ENCODE measurements at regions not wholly inside any gene's neighbourhood (a gene's known extent, or its start where the extent isn't known, plus 50 kb on each side); places are given as distances from the start of the nearest gene placed in this dataset.

DNA sequence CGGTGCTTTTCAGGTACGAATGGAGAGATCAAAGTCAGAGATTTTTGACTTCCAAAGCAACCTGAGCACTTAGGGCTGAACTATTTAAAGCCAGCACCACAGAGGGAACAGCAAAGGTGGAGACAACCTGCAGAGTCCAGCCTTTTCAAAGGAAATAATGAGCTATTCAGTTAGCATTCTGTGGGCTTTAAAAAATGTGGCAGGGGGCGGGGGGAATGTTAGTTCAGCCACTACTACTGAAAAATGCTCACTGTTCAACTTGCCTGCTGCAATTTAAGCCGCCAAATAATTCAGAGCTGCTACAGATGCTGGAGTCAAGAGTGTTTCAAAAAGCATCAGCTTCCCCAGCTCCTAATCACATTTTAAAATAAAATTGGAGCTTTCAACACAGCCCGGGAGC, 473.3 kb upstream of the PLXNA2 start:
- no peaks in the 10 kb centered on the region for H3K9me3 ChIP-seq
- no peaks in the 10 kb centered on the region for H3K4me1 ChIP-seq (ENCODE audit: insufficient read depth)
- no peak for DNase-seq
- intact Hi-C loops (cut with DNase I): no loop called here
- TF ChIP-seq EP300 (IDR thresholded peaks at IDR 0.05): no peak
- TF ChIP-seq POLR2A (IDR thresholded peaks at IDR 0.05): no peak
- TF ChIP-seq, protein P1, sequence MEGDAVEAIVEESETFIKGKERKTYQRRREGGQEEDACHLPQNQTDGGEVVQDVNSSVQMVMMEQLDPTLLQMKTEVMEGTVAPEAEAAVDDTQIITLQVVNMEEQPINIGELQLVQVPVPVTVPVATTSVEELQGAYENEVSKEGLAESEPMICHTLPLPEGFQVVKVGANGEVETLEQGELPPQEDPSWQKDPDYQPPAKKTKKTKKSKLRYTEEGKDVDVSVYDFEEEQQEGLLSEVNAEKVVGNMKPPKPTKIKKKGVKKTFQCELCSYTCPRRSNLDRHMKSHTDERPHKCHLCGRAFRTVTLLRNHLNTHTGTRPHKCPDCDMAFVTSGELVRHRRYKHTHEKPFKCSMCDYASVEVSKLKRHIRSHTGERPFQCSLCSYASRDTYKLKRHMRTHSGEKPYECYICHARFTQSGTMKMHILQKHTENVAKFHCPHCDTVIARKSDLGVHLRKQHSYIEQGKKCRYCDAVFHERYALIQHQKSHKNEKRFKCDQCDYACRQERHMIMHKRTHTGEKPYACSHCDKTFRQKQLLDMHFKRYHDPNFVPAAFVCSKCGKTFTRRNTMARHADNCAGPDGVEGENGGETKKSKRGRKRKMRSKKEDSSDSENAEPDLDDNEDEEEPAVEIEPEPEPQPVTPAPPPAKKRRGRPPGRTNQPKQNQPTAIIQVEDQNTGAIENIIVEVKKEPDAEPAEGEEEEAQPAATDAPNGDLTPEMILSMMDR (IDR thresholded peaks at IDR 0.05): no peak
- H3K4me3 ChIP-seq: no peak overlapping the region
- H3K27ac ChIP-seq: no peak overlapping the region
- WGBS, 3 donors: 69 to 73% (median 70%) methylated on average over 5 of the region's 5 CpGs
- H3K27me3 ChIP-seq: no peaks in the 10 kb centered on the region
- H3K36me3 ChIP-seq: no peaks in the 10 kb centered on the region

DNA sequence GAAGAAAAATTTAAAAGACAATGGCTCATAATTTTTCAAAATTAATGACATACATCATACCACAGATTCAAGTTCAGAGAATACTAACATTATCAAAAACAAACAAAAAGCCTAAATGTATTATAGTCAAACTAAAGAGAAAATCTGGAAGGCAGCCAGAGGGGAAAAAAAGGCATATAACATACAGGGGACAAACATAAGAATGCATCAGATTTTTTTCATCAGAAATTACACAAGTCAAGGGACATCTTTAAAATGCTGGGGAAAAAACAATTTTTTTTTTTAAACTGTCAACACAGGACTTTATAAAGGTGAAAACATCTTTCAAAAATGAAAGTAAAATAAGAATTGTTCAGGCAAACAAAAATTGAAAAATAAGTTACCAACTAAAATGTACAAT, 478.4 kb upstream of the PLXNA2 start:
- no peak overlapping the region for H3K4me3 ChIP-seq
- H3K4me1 ChIP-seq (ENCODE audit: insufficient read depth): no peaks in the 10 kb centered on the region
- TF ChIP-seq, protein P1 (IDR thresholded peaks at IDR 0.05): no peak
- TF ChIP-seq EP300 (IDR thresholded peaks at IDR 0.05) (no peak), POLR2A (IDR thresholded peaks at IDR 0.05) (no peak)
- no peak overlapping the region for H3K27ac ChIP-seq
- no peaks in the 10 kb centered on the region for H3K36me3 ChIP-seq
- intact Hi-C loops (cut with DNase I): no loop called here
- DNase-seq: no peak
- no peaks in the 10 kb centered on the region for H3K27me3 ChIP-seq
- H3K9me3 ChIP-seq: no peaks in the 10 kb centered on the region

DNA sequence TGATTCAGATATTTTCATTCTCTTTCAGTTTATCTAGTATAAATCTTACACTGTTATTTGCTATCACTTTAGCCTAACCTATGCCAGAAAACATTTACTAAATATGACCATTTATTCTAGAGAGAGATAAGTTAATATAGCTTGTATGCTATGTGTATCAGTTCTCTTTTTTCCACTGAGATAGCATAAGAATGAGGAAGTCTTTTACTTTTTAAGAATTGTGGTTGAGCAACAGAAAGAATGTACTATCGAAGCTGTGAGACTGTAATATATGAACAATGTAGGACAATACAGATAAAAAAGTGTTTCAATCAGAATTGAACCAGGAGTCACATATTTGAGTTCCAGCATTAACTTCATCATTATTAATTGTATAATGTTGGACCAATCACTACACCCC, 479.9 kb upstream of the PLXNA2 start:
- Histone ChIP-seq H3K4me3 (no peak overlapping the region), H3K27ac (no peak overlapping the region), H3K27me3 (no peaks in the 10 kb centered on the region), H3K9me3 (no peaks in the 10 kb centered on the region), H3K4me1 (ENCODE audit: insufficient read depth) (no peaks in the 10 kb centered on the region), H3K36me3 (no peaks in the 10 kb centered on the region)
- intact Hi-C loops (cut with DNase I): no loop called here
- no peak for TF ChIP-seq POLR2A (IDR thresholded peaks at IDR 0.05)
- TF ChIP-seq EP300 (IDR thresholded peaks at IDR 0.05): no peak
- TF ChIP-seq, protein P1 (IDR thresholded peaks at IDR 0.05): no peak
- WGBS, 3 donors: 68 to 85% (median 80%) methylated on average over 1 of the region's 1 CpG
- DNase-seq: no peak

DNA sequence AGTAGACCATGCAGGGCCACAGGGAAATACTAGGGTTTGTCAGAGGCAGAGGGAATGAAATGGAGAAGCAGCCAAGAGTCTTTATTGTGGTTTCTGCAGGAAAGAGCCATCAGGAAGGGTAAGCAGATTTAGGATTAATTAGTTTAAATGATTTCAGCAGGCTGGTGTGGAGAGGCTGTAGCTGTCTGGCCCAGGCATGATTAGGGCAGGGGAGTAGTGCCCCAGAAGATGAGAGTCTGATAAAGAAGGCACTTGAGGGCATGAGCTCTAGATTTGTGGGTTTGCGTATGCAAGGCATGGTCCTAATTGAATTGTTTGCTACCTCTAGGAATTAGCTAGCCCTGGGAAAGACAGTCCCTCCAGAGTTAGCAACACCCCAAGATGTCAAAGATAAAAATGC, 484.6 kb upstream of the PLXNA2 start:
- no peak for TF ChIP-seq EP300 (IDR thresholded peaks at IDR 0.05)
- no peak for TF ChIP-seq POLR2A (IDR thresholded peaks at IDR 0.05)
- TF ChIP-seq, protein P1 (IDR thresholded peaks at IDR 0.05): no peak
- H3K4me3 ChIP-seq: no peak overlapping the region
- no peak for DNase-seq
- H3K27ac ChIP-seq: no peak overlapping the region
- H3K36me3 ChIP-seq: no peaks in the 10 kb centered on the region
- WGBS, 3 donors: 92 to 100% (median 96%) methylated on average over 1 of the region's 1 CpG
- no peaks in the 10 kb centered on the region for H3K27me3 ChIP-seq
- intact Hi-C loops (cut with DNase I): no loop called here
- no peaks in the 10 kb centered on the region for H3K4me1 ChIP-seq (ENCODE audit: insufficient read depth)
- no peaks in the 10 kb centered on the region for H3K9me3 ChIP-seq
